GM18909 (cell line): ENCODE measurements at regions not wholly inside any gene's neighbourhood (a gene's known extent, or its start where the extent isn't known, plus 50 kb on each side); places are given as distances from the start of the nearest gene placed in this dataset.

Experiments
- ATAC-seq: cut with Tn5 transposase; IDR thresholded peaks from one replicate; pipeline ENCODE4 v1.9.1; 2021; ENCODE audit warnings: mild to moderate bottlenecking; ENCODE audit not compliant: unreplicated experiment, poor library complexity

DNA sequence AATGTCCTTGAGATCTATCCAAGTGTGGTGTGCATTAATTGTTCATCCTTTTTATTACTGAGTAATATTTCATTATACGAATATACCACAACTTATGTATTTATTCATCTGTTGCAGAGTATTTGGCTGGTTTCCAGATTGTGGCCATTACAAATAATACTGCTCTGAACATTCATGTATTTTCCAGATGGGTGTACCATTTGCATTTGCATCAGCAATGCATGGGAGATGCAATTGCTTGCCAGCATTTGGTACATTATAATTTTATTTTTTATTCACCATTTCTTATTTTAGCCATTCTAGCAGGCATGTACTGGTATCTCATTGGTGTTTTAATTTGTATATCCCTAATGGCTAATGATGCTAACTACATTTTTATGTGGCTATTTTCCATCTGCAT lies 162.4 kb downstream of the SCG2 start:
- no peak for ATAC-seq

DNA sequence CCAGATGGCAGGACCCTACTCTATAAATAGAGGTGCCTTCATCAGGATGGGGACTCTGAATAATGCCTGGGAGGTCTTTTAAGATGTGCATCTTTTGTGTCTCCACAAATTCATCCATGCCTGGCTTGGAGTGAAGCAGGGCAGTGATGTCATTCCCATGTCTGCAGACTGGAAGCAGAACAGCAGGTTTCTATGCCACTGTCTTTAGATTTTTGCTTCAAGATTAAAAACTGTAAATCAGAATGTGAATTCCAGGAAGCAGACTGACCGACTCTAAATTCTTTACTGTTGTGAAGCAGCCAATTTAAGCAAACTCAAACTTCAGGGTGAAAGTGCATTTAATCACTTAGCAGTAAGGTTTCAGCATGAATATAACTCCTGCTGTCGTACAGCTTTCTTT lies 159.3 kb downstream of the SCG2 start:
- no peak for ATAC-seq

DNA sequence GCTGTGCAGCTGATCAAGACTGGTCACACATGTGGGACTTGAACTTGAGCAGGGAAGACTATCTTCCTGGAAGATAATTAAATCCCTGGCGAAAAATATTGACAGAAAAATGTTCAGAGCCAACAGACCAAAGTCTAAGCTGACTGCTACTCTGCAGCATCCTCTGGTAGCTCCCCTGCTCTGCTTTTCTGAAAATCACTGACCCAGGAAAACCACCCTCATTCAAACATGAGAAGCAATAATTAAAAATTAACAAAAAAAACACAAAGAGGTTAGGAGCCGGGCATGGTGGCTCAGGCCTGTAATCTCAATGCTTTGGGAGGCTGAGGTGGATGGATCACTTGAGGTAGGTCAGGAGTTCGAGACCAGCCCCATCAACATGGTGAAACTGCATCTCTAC lies 151.9 kb downstream of the SCG2 start:
- no peak for ATAC-seq

DNA sequence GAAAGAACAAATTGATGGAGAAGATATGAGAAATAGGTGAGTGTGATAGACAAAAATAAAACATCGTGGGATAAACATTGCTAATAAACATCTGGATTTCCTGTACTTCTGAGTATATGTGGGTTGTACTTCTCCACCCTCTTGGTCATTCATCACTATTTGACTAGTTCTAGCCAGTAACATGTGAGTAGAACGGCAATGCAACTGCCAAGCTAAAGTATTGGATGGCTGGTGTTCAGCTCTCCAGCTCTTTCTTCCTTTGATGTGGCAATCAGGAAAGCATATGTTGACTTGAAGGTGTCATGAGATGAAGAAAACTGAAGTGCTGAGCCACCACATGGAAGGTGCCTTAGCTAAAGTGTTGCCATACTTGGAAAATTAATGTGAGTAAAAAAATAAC lies 144.9 kb downstream of the SCG2 start:
- ATAC-seq: no peak

DNA sequence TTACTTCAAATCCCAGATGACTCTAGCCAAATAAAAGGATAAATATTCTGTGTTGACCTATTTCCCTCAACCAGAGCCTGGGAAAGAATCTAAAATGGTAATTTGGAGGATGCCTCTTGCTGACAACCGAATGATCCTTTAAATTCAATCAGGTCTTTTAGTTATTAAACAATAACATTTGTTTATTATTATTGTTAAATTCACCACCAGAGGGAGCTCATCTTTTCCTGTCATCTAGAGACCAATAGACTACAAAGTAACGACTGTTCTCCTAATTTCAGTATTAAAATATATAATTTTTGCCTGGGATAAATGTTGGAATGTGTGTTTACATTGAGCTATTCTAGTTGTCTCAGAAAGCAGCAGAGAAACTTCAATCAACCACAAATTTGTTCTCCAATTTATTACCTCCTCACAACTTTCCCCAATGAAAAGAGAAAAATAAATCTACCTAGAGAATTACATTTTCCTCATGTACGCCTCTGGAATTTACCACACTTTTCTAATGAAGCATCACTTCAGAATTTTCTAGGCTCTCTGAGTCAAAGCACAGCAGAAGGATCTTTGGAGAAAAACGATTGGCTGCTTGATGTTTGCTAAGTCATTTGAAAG lies 142.7 kb downstream of the SCG2 start:
- no peak for ATAC-seq

DNA sequence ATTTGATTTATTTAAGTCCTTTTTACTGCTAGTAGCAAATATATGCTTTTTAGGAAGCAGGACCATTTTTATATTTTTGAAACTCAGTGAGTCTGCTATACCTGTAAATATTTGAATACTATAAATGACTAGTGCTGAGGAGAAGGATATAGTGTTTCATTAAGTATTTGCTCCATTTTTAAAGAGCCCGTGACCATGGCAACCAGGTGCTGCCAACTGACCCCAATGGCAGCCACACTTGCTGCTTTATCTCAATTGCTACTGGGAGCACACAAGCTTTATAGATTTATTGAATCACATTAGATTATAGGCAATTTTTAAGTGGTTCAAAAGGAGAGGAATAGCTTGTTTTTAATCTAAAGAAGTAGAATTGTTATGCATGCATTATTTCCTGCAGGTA lies 142.0 kb downstream of the SCG2 start:
- no peak for ATAC-seq

DNA sequence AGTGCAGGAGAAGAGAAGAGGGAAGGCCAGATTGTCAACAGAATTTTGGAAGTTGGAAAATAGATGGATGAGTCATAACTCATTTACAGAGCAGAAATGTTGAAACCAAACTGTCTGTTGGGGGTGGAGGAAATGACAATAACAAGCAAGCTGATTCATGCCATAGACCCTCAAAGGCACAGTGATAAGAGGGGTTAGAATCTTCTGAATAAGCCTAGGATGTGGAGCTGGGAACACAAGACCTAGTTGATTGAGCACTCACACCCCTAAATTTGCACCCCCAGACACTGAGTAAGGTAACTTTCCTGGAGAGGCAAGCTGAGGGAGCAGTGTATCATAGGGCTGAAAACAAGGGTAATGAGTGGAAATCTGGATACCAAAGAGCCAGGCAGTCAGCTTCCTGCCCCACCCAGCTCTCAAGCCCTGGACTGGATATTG lies 141.4 kb downstream of the SCG2 start:
- ATAC-seq: no peak

DNA sequence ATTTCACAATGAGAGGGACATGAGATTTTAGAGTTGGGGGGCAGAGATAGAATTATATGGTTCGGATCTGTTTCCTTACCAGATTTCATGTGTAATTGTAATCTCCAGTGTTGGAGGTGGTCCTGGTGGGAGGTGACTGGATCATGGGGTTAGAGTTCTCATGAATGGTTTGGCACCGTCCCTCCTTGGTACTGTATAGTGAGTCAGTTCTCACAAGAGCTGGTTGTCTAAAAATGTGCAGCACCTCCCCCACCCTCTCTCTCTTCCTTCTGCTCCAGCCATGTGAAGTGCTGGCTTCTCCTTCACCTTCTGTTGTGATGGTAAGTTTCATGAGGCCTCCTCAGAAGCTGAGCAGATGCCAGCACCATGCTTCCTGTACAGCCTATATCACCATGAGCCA lies 138.1 kb downstream of the SCG2 start:
- ATAC-seq: no peak

DNA sequence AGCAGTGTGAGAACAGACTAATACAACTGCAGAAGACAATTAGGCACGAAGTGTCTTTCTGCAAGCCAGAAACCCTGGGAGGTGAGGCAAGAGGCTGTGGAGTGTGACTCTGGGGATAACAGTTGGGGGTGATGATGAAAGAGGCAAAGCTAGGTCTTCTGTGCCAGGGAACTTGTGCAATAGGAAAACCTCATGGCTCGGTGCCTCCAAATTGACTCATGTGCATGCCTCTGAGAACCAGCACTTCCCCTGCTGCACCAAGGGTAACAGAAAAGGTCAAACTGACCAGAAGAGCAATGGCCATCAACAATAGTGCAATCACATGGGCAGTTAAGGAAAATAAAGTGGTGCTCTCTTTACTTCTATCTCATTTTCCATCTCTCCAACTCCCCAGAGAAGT lies 136.4 kb downstream of the SCG2 start:
- no peak for ATAC-seq

DNA sequence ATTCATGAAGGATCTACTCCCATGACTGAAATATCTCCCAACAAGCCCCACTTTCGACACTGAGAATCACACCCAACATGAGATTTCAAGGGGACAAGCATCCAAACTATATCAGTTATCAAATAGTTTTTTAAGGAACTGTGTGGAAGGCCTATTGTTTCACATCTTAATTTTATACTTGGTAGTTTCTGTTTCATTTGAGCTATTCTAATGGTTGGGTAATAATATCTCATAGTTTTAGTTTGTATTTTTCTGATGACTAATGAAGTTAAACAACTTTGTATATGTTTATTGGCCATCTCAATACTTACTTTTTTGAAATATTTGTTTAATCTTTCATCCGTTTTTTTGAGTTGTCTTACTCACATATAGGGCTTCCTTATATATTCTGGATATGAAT lies 135.0 kb downstream of the SCG2 start:
- ATAC-seq: no peak

DNA sequence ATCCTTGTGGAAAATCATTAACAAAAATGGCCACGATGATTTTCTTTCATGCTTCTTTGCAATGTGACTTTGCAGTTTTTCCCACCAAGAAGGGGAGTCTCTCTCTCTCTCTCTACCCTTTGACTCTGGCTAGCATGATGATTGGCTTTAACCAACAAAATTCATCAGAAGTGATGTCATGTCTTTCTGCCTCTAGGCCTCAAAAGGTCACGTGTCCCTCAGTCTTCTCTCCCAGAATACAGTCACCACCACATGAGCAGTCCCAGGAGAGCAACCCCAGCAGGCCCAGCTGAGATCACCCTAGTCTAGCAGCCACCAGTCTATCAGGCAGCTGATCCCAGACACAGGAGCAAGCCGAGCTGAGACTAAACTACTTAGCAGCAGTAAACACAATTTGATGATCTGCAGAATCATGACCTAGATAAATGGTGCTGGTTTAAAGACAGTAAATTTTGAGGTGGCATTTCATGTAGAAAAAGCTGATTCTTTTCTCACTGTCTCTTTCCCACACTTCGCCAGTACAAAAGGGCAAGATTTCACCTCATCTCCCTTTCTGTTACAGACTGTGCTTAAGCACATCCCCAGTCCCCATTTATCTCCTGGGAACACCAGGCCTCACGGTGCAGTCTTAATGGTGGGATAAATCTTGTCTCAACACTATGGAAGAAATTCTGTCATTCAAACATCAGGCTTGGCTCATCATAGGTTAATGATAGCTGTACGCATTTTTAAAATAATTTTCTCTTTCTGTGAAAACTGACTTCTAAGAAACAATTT lies 132.7 kb downstream of the SCG2 start:
- no peak for ATAC-seq

DNA sequence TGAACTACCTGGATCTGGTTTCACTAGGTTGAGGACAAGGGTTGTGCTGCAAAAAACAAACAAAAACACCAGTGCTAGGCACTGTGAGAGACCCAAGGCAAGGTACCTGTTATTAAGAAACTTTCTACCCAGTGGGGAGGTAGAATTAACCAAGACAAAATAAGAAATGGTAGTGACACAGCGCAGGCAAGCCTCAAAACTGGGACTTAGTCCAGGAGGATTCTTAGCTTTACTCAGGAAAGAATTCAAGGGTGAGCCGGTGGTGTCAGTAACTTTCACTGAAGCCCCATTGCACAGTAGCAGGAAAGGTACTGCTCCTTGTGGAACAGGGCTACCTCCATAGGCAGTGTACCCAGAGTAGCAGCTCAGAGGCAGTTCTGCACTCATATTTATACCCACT lies 131.6 kb downstream of the SCG2 start:
- no peak for ATAC-seq

DNA sequence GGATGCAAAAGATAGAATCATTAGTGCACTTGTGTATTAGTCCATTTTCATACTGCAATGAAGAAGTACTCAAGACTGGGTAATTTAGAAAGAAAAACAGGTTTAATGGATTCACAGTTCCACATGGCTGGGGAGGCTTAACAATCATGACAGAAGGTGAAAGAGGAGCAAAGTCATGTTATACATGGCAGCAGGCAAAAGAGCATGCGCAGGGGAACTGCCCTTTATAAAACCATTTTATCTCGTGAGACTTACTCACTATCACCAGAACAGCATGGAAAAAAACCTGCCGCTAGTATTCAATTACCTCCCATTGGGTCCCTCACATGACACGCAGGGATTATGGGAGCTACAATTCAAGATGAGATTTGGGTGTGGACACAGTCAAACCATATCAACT lies 129.4 kb downstream of the SCG2 start:
- ATAC-seq: no peak

DNA sequence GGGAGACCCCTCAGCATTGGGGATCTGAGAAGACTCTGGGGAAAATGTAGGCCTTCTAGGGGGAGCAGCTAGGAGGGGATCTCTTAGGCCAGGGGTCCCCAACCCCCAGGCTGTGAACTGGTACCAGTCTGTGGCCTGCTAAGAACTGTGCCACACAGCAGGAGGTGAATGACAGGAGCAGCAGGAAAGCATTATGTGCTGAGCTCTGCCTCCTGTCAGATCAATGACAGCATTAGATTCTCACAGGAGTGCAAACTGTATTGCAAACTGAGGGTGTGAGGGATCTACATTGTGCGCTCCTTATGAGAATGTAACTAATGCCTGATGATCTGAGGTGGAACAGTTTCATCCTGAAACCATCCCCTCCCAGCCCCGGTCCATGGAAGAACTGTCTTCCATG lies 127.3 kb downstream of the SCG2 start:
- ATAC-seq: no peak

DNA sequence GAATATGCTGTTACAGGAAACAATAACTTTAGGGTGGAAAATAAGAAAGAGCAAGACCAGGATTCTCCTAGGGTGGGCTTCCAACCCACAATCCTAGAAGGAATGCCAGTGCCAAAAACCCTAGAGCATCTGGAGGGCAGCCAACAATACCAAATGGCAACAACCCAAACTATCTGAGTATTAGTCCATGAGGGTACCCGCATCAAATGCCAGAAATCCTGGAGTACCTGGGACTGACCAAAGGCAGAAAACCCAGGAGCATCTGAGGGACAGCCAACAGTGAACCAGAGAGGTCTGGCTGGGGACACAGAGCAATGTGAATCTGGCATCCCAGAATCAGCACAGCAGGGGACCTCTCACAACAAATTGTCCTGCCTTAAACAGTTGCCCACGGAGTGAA lies 126.3 kb downstream of the SCG2 start:
- no peak for ATAC-seq

DNA sequence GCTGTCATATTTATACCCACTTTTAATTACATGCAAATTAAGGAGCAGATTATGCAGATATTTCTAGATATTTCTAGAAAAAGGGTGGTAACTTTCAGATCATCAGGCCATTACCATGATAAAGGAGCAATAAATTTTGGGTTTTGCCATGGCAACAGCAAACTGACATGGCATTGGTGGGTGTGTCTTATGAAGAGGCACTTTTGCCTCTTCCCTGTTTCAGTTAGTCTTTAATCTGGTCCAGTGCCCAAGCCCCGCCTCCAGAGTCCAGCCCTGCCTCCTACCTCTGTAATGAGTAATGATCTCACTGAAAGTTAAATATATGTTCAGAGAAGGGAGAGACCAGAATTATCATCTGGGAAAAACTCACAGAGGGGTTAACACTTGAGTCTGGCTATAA lies 124.8 kb downstream of the SCG2 start:
- ATAC-seq: no peak

DNA sequence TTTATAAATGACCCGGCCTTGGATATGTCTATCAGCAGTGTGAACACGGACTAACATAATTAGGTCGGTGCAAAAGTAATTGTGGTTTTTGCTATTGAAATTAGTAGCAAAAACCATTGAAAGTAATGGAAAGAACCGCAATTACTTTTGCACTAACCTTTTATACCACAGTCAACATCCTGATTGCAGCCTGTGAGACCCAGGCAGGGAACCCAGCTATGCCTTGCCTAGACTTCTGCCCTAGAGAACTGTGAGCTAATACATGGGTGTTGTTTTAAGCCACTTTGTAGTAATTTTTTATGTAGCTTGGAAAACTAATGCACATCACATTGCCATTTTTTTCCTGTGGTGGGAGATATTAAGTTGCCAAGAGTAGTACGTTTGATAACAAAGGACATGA lies 120.7 kb downstream of the SCG2 start:
- no peak for ATAC-seq

DNA sequence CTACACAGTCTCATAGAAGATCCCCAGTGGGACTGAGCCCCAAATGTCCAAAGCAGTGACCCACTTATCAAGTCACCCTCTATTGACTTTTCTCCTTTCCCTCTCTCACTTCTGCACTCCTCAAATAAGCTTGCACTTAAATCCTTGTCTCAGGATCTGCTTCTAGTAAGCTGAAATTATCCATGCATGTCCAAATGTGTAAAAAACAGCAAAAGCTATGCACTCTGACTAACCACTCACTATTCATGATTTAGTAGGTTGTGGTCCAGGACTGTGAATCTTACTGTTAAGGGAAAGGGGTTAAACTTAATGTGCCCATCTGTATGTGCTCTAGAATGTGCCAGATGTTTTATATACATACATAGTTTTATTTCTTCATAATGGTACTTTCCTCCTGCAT lies 115.4 kb downstream of the SCG2 start:
- ATAC-seq: no peak

DNA sequence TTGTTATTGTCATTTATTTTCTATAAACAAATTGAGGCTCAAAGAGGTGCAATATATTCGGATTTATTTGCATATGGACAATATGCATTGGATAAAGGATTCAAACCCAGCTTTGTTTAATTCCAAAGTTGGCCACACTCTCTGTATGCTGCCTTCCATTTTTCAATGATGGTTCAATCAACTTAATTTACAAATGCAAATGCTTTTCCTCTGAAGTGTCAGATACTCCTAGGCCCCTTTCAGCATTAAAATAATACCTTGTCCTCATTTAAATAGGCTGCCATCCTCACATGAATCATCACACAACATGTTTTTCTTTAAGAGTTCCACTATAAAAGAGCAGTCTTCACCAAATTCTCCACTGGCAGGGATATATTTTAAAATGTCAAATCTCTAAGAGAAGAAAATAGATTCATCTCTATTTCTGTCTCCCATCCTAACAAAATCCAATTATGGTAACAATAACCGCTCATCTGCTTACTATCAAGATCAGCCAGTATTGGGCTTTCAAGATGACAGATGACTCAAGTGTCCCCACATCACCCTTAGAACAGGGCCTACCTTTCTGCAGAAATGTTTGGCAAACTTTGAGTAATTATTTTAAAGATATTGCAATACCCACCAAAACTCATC lies 114.8 kb downstream of the SCG2 start:
- ATAC-seq: no peak

DNA sequence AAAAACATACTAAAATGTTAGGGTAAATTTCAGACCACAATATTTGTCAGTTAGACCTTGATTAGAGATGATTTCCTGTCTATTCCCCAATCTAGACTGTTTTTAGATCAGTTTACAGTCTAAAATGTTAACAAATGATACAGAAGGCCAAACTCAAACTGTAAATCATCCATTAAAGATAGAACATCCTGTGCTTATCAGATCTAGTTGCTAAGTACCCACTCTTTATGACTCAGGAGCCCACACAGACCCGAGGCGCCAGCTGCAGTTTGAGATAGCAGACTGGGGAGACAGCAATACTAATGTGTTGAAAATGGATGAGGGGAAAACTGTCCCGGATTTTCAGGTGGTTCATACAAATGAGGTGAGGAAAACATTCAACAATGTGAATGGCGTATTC lies 113.3 kb downstream of the SCG2 start:
- ATAC-seq: no peak

DNA sequence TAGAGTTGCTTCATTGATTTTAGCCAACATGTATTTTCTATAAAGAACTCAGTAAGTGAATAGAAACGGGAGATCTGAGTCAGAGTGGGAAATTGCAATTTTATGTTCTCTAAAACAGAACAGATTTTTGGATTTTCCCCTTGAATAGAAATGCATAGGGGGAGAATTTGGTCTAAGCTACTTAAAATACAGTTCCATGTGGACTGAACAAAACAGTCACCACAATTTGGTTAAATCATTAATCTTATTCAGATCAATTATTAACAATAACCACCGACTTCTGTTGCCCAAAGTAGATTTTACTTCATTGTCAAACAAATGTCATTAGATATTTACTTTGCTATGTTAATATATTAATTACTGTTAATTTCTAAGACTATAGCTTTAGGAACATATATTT lies 107.7 kb downstream of the SCG2 start:
- peak; percentile 59 for ATAC-seq

DNA sequence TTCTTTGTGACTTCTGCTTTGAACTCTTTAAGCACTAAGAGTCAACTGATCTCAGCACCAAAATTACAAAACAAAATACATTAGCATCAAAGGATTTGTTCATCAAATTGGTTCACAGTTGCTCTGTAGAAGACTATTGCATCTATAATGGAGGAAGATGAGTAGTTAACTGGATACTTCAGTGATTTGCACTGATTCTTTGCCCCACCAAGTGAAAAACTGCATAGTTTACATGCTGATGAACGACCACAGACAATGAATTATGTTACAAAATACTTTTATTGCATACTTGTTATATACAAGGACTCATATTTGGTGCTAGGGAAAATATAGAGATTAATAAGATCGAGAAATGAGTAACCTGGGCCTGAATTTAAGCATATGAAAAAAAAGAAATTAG lies 107.2 kb downstream of the SCG2 start:
- ATAC-seq: no peak
